ENCODE measurements at regions not wholly inside any gene's neighbourhood (a gene's known extent, or its start where the extent isn't known, plus 50 kb on each side); places are given as distances from the start of the nearest gene placed in this dataset.

- Histone ChIP-seq H2BK120ac (ENCODE audit: low read depth, low read length, poor library complexity, severe bottlenecking) (no peak overlapping the region), H3K9ac (ENCODE audit: extremely low read depth, insufficient read length, low read length) (no peak overlapping the region), H3K4ac (ENCODE audit: low read depth, low read length) (no peak overlapping the region), H3K27ac (ENCODE audit: insufficient read length, low read depth, low read length) (no peak overlapping the region), H2BK5ac (ENCODE audit: insufficient read length, low read length) (no peak overlapping the region), H2AK5ac (ENCODE audit: insufficient read length, low read length) (no peak overlapping the region), H4K8ac (replicated peaks; ENCODE audit: insufficient read length, low read depth, low read length) (no peak overlapping the region), H2BK12ac (ENCODE audit: insufficient read length, low read depth, low read length) (no peak overlapping the region), H3K79me2 (ENCODE audit: insufficient read depth, low read length) (no peaks in the 10 kb centered on the region), H2AFZ (ENCODE audit: low read length) (no peak overlapping the region), H3K23me2 (ENCODE audit: insufficient read length, low read depth, low read length, poor library complexity, severe bottlenecking) (no peaks in the 10 kb centered on the region), H3K23ac (ENCODE audit: insufficient read length, low read depth, low read length) (no peak overlapping the region), H3K9me3 (ENCODE audit: control insufficient read depth, low read depth, low read length) (no peaks in the 10 kb centered on the region), H3T11ph (ENCODE audit: low read length) (no peak overlapping the region), H3K18ac (ENCODE audit: insufficient read length, low read depth, low read length) (no peak overlapping the region), H3K56ac (ENCODE audit: insufficient read length, low read depth, low read length) (no peak overlapping the region), H4K5ac (ENCODE audit: insufficient read length, low read depth, low read length) (no peak overlapping the region), H3K4me2 (ENCODE audit: insufficient read depth, insufficient read length, low read length) (no peak overlapping the region), H4K91ac (ENCODE audit: insufficient read length, low read depth, low read length) (no peak overlapping the region), H3K14ac (ENCODE audit: insufficient read depth, low read length) (no peak overlapping the region), H3K27me3 (ENCODE audit: insufficient read depth, low read length) (no peaks in the 10 kb centered on the region), H3K79me1 (ENCODE audit: insufficient read depth, low read depth, low read length, poor library complexity, severe bottlenecking) (no peaks in the 10 kb centered on the region), H3K4me1 (ENCODE audit: insufficient read depth, low read length) (no peaks in the 10 kb centered on the region), H2BK20ac (ENCODE audit: low read depth, low read length, poor library complexity, severe bottlenecking) (no peak overlapping the region), H4K20me1 (ENCODE audit: control insufficient read depth, insufficient read depth, insufficient read length) (no peaks in the 10 kb centered on the region), H2BK15ac (ENCODE audit: low read depth, low read length) (no peak overlapping the region)
- H3K9me3 Mint-ChIP-seq, result no peaks in the 10 kb centered on the region
- H3K27me3 Mint-ChIP-seq (ENCODE audit: low read depth), result no peaks in the 10 kb centered on the region; the same call in 1 of the 2 replicates
- no CpG with 5 or more reads among the region's 3 CpGs for WGBS (ENCODE audit: extremely low coverage, insufficient read length, low lambda C conversion rate)
- DNase-seq, result no peak
- H3K4me3 Mint-ChIP-seq, result no peak overlapping the region
- TF ChIP-seq, protein P1, sequence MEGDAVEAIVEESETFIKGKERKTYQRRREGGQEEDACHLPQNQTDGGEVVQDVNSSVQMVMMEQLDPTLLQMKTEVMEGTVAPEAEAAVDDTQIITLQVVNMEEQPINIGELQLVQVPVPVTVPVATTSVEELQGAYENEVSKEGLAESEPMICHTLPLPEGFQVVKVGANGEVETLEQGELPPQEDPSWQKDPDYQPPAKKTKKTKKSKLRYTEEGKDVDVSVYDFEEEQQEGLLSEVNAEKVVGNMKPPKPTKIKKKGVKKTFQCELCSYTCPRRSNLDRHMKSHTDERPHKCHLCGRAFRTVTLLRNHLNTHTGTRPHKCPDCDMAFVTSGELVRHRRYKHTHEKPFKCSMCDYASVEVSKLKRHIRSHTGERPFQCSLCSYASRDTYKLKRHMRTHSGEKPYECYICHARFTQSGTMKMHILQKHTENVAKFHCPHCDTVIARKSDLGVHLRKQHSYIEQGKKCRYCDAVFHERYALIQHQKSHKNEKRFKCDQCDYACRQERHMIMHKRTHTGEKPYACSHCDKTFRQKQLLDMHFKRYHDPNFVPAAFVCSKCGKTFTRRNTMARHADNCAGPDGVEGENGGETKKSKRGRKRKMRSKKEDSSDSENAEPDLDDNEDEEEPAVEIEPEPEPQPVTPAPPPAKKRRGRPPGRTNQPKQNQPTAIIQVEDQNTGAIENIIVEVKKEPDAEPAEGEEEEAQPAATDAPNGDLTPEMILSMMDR (conservative IDR thresholded peaks at IDR 0.05), result no peak
- H3K36me3 Mint-ChIP-seq (ENCODE audit: insufficient read depth in 1 of 3, low read depth in 3 of 3), result no peaks in the 10 kb centered on the region
- H3K4me1 Mint-ChIP-seq, result no peaks in the 10 kb centered on the region
- no peak overlapping the region for H3K27ac Mint-ChIP-seq
Measured at GRCh38 chr12:89845366-89845765, 136.7 kb upstream of the ATP2B1 start.

Measured in H9 (cell line).